GM18508 (cell line): ENCODE measurements at regions not wholly inside any gene's neighbourhood (a gene's known extent, or its start where the extent isn't known, plus 50 kb on each side); places are given as distances from the start of the nearest gene placed in this dataset.

Experiments used
- ATAC-seq: cut with Tn5 transposase; IDR thresholded peaks from one replicate; pipeline ENCODE4 v1.9.1; 2021; ENCODE audit warnings: moderate number of reproducible peaks; ENCODE audit not compliant: insufficient read depth, unreplicated experiment

GRCh38 chr2:125041846-125042245, 1016.8 kb downstream of the CNTNAP5 start:
- ATAC-seq = no peak

GRCh38 chr2:125042727-125043126, 1017.6 kb downstream of the CNTNAP5 start:
- no peak for ATAC-seq

GRCh38 chr2:125070726-125071505, 1045.8 kb downstream of the CNTNAP5 start:
- ATAC-seq = no peak

- ATAC-seq = no peak
Observed at GRCh38 chr2:125073440-125073839, 1048.4 kb downstream of the CNTNAP5 start.

- ATAC-seq = no peak
Observed at GRCh38 chr2:125085904-125086303, 1060.8 kb downstream of the CNTNAP5 start.

- ATAC-seq = no peak
Observed at GRCh38 chr2:125086313-125087184, 1061.5 kb downstream of the CNTNAP5 start.

- no peak for ATAC-seq
Observed at GRCh38 chr2:125092276-125093009, 1067.4 kb downstream of the CNTNAP5 start.

DNA sequence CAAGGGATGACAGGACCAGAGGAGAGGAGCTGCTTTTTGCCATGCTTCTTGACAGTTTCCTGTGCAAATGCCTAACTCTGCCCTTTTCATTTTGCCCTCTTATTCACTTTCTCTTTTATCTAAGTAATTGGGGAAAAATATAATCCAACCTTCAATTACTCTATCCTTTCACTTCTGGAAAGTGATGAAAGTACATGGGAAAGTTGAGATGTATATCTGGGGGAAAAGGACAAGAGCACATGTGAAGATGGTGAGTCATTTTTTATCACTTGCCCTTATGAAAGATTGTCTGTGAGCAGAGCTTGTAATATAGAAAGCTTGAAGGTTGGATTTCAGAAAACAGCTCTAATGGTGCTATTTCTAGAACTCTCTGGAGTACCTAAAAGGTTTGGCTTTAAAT, 1070.7 kb downstream of the CNTNAP5 start:
- ATAC-seq = no peak

DNA sequence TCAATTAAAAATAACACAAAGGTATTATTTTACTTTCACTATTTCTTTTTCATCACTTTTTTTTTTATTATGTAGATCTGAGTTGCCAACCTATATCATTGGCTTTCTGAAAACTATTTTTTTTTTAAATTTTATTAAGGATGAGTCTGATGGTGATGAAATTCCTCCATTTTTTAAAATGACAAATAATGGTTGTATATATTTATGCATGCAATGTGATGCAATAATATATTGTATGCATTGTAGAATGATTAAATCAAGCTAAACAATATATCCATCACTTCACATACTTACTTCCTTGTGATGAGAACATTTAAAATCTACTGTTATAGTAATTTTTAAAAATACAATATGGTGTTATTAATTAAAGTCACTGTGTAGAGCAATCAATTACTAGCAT, 1081.6 kb downstream of the CNTNAP5 start:
- ATAC-seq = no peak

DNA sequence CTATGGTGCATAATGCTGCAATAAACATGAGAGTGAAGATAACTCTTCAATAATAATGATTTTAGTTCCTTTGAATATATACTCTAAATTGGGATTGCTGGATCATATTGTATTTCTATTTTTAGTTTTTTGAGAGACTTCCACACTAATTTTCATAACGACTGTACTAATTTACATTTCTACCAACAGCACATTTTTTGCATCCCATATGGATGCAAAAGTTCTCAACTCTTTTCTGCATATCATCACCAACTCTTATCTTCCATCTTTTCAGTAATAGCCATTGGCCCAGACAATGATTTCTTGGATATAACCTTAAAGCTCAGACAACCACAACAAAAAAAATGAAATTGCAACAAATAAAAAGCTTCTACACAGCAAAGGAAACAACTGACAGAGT, 1082.4 kb downstream of the CNTNAP5 start:
- ATAC-seq = no peak

- ATAC-seq = no peak
Observed at GRCh38 chr2:125108251-125108650, 1083.2 kb downstream of the CNTNAP5 start.

GRCh38 chr2:125125902-125126301, 1100.8 kb downstream of the CNTNAP5 start:
- ATAC-seq = no peak

GRCh38 chr2:125160947-125161346, 1135.9 kb downstream of the CNTNAP5 start:
- ATAC-seq = no peak

GRCh38 chr2:125167152-125167551, 1142.1 kb downstream of the CNTNAP5 start:
- ATAC-seq = no peak

- no peak for ATAC-seq
Observed at GRCh38 chr2:125167820-125168219, 1142.7 kb downstream of the CNTNAP5 start.

DNA sequence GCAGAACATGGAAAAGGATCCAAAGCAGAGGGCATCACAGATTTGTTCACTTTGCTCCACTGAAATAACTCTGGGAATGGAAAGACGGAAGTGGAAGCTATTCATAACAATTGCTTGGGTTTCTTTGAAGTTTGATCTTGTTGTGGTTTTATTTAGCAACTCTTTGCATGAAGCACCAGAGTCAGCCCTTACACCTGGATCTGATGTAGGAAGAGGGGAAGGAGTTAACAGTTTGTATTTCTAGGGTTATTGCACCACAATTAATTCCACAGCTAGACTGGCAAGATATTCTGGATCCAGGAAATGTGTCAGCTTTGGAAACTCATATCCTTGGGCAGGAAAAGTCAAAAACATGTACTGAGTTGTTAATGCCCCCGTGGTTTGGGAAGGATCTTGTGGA, 1143.4 kb downstream of the CNTNAP5 start:
- no peak for ATAC-seq

DNA sequence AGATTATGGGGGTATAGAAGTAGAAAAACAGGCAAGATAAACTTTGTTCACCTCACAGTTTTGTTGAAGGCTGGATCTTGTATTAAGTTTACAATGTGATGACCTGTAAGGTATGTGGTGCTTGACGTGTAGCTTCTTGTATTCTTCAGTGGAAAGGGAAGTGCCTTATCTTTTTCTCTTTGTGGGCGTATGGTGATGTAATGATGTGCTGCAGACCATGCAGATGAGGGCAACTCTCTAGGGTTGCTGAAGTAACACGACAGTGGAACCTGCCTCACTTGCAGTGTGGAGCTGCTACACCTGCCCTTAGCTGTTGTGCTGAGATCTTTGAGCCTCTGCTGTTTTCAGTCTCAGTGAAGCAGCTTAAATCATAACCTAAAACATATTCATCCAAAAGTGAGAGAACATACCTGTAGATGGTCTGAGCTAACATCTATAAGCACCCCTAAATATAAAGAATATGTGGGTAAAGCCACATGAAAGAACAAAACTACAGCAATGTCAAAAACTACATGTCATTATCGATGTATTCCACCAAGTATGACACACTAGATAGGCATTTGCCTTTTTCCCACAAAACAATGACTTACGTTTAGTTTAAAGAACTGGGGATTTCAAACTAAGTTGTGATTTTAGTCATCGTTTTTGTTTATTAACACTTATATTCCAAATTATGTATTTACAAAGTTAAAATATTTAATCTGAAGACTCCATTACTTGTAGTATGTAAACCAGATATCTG, 1144.1 kb downstream of the CNTNAP5 start:
- ATAC-seq = no peak

GRCh38 chr2:125169764-125170146, 1144.7 kb downstream of the CNTNAP5 start:
- ATAC-seq = no peak

DNA sequence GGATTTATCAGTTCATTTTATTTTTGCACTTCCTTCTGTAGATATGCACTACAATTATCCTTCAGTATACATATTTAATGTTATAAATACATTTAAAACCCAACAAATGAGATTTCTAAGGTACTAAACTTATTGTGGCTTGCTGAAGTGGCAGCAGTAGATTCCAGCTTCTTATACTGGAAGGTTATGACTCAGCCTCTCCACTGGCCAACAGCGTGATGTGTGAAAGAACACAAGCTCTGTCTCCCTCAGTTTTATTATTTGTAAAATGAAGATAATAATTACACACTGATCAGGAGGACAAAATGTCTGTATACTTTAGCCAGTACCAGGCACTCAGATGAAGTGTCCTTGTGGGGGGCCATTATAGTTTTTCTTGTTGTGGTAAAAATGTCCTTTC, 1147.1 kb downstream of the CNTNAP5 start:
- ATAC-seq = no peak

DNA sequence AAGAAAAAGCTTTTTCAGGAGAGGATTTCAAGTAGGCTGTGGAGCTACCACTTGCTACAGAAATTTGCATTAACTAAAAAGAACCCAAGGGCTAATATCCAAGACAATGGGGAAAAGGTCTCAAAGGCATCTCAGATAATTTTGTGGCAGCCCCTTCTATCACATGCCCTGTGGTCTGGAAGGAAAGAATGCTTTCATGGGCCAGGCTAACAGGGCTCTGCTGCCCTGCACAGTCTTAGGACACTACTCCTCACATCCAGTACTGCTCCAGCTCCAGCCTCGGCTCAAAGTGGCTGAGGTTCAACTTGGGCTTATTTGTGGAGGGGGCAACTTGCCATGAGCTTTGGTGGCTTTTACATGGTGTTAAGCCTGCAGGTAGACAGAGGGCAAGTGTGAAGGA, 1150.3 kb downstream of the CNTNAP5 start:
- ATAC-seq = no peak
